ENCODE measurements at regions not wholly inside any gene's neighbourhood (a gene's known extent, or its start where the extent isn't known, plus 50 kb on each side); places are given as distances from the start of the nearest gene placed in this dataset.

DNA sequence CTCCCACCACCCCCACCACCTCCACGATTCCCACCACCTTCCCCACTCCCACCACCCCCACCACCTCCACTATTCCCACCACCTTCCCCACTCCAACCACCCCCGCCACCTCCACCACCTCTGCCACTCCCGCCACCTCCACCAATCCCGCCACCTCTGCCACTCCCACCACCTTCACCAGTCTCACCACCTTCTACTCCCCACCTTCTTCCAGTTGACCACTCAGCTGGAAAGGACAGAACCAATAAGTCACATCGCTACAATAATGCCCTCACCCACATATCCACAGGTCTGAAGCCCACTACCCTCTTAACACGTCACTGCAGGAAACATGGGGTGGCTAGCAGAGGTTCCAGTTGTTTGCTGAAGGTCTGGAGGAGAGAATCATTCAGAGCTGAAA is 93.5 kb upstream of the PAX2 start:
- no peak overlapping the region for H3K27ac ChIP-seq (ENCODE audit: low read depth, low read length, poor library complexity, severe bottlenecking)
- no peaks in the 10 kb centered on the region for H3K4me1 ChIP-seq (ENCODE audit: insufficient read depth, low read length, poor library complexity, severe bottlenecking)
- DNase-seq (ENCODE audit: low spot score): no peak
- no peaks in the 10 kb centered on the region for H3K79me2 ChIP-seq (ENCODE audit: insufficient read depth, low read depth, low read length)
- H4K20me1 ChIP-seq (ENCODE audit: insufficient read depth, low read length): no peaks in the 10 kb centered on the region
- H3K4me3 ChIP-seq (ENCODE audit: low read depth, low read length, poor library complexity, severe bottlenecking): no peak overlapping the region
- H3K9me2 ChIP-seq (ENCODE audit: insufficient read depth, low read length): no peaks in the 10 kb centered on the region
- ChIA-PET POLR2A (no interaction called here), CTCF (ENCODE audit: unreplicated experiment) (no interaction called here)
- no peak overlapping the region for H3K4me2 ChIP-seq (ENCODE audit: low read length)
- no TSS peak for BruUV-seq (replicated peaks)
- intact Hi-C loops (cut with micrococcal nuclease; ENCODE audit: unreplicated experiment): no loop called here
- H3K9me3 ChIP-seq (ENCODE audit: low read length): no peaks in the 10 kb centered on the region
- TF ChIP-seq, protein P1, sequence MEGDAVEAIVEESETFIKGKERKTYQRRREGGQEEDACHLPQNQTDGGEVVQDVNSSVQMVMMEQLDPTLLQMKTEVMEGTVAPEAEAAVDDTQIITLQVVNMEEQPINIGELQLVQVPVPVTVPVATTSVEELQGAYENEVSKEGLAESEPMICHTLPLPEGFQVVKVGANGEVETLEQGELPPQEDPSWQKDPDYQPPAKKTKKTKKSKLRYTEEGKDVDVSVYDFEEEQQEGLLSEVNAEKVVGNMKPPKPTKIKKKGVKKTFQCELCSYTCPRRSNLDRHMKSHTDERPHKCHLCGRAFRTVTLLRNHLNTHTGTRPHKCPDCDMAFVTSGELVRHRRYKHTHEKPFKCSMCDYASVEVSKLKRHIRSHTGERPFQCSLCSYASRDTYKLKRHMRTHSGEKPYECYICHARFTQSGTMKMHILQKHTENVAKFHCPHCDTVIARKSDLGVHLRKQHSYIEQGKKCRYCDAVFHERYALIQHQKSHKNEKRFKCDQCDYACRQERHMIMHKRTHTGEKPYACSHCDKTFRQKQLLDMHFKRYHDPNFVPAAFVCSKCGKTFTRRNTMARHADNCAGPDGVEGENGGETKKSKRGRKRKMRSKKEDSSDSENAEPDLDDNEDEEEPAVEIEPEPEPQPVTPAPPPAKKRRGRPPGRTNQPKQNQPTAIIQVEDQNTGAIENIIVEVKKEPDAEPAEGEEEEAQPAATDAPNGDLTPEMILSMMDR (conservative IDR thresholded peaks at IDR 0.05; ENCODE audit: low read length): no peak
- TF ChIP-seq EZH2phosphoT487 (IDR thresholded peaks at IDR 0.05; ENCODE audit: borderline replicate concordance, low read depth, low read length): no peak
- no peaks in the 10 kb centered on the region for H3K36me3 ChIP-seq (ENCODE audit: insufficient read depth, low read length)
- H2AFZ ChIP-seq (ENCODE audit: low read length): no peak overlapping the region

- CTCF ChIA-PET (ENCODE audit: unreplicated experiment): no interaction called here
Observed at GRCh38 chr10:100652406-100653135, 92.8 kb upstream of the PAX2 start.

More at GRCh38 chr10:100652406-100653135, 92.8 kb upstream of the PAX2 start:
- H3K36me3 ChIP-seq (ENCODE audit: insufficient read depth, low read length): no peaks in the 10 kb centered on the region
- no TSS peak for BruUV-seq (replicated peaks)
- no peak for DNase-seq (ENCODE audit: low spot score)
- H3K4me2 ChIP-seq (ENCODE audit: low read length): no peak overlapping the region
- POLR2A ChIA-PET: no interaction called here
- no peak overlapping the region for H3K4me3 ChIP-seq (ENCODE audit: low read depth, low read length, poor library complexity, severe bottlenecking)
- no peaks in the 10 kb centered on the region for H3K9me2 ChIP-seq (ENCODE audit: insufficient read depth, low read length)
- H3K27ac ChIP-seq (ENCODE audit: low read depth, low read length, poor library complexity, severe bottlenecking): no peak overlapping the region
- H4K20me1 ChIP-seq (ENCODE audit: insufficient read depth, low read length): no peaks in the 10 kb centered on the region
- no peak for TF ChIP-seq EZH2phosphoT487 (IDR thresholded peaks at IDR 0.05; ENCODE audit: borderline replicate concordance, low read depth, low read length)
- TF ChIP-seq, protein P1 (conservative IDR thresholded peaks at IDR 0.05; ENCODE audit: low read length): no peak
- no peaks in the 10 kb centered on the region for H3K4me1 ChIP-seq (ENCODE audit: insufficient read depth, low read length, poor library complexity, severe bottlenecking)
- intact Hi-C loops (cut with micrococcal nuclease; ENCODE audit: unreplicated experiment): no loop called here
- H2AFZ ChIP-seq (ENCODE audit: low read length): no peak overlapping the region
- H3K79me2 ChIP-seq (ENCODE audit: insufficient read depth, low read depth, low read length): no peaks in the 10 kb centered on the region
- H3K9me3 ChIP-seq (ENCODE audit: low read length): no peaks in the 10 kb centered on the region

Measured in OCI-LY7 (cell line).